Left renal pelvis (tissue), 4 donors: ENCODE measurements at regions not wholly inside any gene's neighbourhood (a gene's known extent, or its start where the extent isn't known, plus 50 kb on each side); places are given as distances from the start of the nearest gene placed in this dataset.
A peak's percentile ranks its signal among the peaks of the same experiment; 100 is the strongest.

Experiments used
- DNase-seq, 4 donors: peaks; one replicate each; pipeline ENCODE4 v3.0.0-alpha.2; 2013; ENCODE audit warnings: low read depth in 4 of 4, low spot score in 3 of 4

DNA sequence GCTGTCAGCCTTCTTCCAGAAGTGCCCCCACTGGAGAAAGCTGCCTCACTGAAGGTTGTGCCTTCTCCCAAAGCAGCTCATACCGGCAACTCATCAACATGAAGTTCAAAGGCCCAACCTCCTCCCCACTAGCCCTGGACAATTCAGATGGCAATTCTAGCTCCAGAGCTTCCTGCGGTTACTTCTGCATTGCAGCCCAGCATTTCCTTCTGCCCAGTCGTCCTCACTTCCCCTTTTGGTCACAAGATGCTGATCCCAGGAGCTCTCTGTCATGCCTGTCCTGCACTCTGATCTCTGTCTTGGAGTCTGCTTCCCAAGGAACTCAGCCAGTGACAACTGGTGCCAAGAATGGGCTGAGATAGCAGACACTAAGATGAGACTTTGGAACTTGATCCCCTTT lies 178.2 kb upstream of the SOX9 start:
- DNase-seq, result no peak

DNA sequence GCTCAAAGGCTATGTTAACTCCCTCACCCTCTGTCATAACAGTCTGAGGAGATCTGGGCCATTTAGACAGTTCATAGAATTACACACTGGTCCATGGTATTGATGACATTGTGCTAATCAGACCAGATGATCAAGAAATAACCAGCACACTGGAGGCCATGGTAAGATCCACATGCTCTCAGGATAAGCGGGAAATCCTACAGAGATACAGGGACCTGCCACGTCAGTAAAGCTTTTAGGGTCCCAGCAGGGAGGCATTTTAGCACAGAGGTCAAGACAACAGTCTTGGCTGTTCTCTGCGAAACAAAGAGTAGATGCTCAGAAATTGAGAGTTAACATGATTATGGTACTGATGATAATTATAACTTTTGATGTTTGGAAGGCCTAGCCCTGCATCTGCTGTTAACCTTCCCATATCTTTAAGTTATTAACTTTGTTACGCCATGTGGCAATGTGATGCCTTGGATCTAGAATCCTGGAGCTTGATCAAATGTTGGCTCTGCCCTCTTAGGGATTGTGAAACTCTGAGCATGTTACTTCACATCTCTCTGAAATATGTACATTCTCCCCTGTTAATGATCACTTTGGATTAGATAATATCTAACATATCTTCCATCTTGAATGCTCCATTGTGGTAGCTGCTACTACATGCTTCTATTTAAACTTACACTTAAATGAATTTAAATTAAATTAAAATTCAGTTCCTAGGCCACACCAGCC lies 172.0 kb upstream of the SOX9 start:
- no peak for DNase-seq

DNA sequence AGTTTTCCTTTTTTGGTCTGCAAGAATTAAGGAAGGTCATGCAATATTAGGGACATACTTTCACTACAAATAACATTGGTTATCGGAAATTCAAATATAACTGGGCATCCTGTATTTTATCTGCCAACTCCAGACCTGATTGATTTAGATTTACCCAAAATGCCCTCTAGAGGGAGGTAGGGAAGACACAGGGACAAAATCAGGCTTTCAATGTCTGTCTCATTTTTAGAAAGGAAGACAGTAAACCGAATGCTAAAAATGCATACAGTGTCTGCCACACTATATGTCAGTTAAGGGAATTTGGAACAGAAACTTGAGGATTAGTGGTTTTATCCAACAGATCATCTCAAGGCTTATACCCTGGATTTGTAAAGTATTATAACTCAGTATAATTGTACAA lies 161.7 kb upstream of the SOX9 start:
- DNase-seq, result no peak

DNA sequence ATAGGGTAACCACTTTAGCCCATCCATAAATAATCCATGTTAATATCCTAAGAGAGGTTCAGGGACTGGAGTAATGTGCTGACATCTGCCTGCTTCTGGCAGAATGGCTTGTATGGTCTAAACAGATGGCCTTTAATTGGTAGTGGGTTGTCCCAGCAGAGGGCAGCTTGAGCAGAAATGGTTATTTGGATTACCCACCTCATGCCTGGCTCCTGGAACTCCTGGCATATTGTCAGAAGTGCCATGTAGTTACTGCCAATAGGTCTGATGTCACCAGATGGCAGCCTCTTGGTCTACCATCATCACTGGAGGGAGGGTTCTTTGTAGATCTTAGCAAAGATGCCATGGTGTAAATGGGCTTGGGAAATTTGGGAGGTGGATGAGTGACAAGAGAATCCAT lies 157.5 kb upstream of the SOX9 start:
- no peak for DNase-seq

DNA sequence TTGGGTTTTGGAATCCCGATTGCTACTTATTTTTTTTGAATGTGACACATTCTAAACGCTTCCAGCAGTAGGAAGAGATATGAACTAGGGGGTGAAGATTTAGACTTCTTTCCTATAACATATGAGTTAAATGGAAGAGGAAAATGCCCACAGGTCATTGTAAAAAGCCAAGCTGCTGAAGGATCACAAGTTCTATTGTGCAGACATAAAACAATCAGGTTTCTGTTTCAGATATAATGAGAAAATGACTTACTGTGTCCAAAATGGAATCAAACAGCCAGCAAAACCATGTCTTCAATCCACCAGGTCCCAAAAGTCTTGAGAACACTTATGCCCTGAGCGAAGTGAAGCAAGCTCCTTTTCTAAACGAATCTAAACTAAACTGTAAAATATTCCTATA lies 157.0 kb upstream of the SOX9 start:
- DNase-seq, result no peak

DNA sequence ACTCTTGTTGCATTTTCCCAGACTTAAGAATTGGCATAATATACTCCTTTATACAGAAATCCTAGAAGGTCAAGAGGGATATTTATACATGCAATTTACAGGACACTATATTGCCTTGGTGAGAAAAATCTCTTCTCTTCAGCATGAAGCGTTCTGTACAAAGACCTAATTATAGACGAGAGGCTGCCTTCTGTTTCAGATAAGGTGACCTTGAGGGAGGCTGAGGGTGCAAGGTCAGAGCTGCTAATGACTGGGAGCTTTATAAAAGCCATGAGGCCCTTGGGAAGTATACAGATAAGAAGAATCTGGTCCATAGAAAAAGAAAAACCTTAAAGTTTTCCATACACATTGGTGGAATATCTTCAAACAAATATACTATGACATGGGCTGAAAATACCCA lies 156.3 kb upstream of the SOX9 start:
- no peak for DNase-seq

DNA sequence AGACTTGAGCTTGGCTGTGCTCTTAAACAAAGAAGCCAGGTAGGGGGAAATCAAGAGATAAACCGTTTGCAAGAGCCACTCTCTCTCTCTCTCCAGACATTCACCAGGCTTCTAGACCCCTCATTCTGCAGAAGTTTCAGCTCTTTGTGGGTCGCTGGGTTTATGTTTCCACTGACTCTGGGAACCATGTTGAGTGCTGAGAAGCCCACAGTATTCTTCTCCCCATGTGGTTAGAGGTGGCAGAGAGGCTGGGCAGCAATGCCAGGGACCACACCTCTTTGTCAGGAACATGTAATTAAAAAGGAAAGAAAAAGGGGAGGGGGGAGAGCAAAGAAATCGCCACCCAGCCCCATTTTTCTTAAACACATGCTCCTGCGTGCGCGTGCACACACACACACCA lies 154.8 kb upstream of the SOX9 start:
- no peak for DNase-seq

DNA sequence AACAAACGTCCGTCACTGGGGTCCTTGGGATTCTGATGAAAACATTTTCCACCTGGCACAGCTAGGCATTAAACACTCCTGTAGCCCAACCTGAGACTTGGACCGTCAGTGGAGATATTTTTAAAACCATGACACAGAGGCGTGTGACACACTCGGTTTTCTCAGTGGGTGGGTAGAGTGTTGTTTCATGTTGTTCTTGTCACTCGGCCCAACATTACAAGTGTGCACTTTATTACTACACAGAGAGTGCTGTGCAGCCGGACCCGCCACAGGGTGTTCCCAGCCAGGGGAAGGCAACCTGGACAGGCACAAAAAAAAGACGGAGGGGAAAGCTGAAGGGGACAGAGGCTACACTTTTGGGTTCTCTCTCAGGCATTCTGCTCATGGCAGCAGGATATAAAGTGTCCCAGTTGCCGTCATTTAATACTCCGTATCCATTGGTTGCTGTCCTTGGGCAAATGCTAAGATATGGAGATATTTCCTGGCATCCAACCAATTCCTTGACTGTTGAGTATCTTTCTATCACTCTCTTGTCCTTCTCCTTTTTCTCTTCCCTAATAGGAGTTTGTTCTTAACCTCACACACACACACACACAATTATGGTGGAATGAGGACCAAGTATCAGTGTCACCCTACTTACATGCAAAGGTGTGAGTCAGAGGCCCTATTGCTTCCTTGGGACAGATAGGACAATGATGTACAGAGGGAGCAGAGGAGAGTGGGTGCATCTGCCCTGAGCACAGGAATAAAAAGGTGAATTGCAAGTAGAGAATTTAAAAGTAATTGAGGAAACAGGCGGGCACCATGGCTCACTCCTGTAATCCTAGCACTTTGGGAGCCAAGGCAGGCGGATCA lies 154.1 kb upstream of the SOX9 start:
- DNase-seq, result no peak

DNA sequence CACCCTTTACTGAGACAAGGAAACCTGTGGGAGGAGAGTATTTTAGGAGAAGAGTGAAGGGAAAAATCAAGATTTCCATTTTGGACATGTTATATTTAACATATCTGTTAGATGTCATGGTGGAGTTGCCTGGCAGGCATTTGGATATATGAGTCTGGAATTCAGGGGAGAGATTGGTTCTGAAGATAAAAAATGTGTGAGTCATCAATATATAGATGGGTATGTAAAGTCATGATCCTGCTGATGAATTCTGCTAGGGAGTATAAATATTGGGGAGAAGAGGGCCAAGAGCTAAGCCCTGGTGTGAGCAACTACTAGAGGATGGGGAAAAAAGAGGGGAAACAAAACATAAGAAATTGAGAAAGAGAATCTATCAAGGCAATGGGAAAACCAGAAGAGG lies 151.3 kb upstream of the SOX9 start:
- no peak for DNase-seq

DNA sequence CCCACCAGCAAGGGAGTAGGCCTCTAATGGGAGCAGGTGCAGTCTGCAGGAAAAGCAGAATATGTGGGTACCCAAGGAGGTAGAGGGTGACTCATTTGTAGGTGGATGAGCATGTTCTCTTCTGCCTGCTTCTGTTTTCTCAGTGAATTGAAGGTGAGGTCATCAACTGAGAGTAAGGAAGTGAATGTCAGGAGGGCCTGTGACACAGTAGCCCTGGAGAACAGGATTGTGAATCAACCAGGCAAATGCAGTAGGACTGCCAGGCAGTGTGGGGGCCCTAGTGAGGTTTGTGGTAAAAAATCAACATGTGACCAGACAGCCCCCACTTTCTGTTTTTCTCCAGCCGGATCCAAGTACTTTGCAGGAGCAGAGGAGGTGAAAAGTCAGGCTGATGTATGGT lies 150.5 kb upstream of the SOX9 start:
- no peak for DNase-seq

DNA sequence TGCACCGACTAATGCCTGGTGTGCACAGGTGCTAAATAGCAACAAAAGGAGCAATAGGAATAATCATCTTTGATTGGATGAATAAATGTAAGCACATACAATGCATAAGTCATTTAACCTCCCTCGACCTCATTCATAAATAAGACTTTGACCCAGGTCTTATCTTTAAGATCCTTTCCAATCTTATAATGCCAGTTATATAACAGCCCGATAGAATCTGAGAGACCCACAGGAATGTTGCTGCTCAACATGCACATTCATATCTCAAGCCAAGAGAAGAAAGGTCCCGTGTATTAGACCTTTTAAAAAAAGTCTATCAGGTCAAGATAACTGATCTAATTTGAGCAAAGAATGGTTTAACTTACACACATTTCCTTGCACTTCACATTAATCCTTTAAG lies 146.8 kb upstream of the SOX9 start:
- DNase-seq, result no peak

DNA sequence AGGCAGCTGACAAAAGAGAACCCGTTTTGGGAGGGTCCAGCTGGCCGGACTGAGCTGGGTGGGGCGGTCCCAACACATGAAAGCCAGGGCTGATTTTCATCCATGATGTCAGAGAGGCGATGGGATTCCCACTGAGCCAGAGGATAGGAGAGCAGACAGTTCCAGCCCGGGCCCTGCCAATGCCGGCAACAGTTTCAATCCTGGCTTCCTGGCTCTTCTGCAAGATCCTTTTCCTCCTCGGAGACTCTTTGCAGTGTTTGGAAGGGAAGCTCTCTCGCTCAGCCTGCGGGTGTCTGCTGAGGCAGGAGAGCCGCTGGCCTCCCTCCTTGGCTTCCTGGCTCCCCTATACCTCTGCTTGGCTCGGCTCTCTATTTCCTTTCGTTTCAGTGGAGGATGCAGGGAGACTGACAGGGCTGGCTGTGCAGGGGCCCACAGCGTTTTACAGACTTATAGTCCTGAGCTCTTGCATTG lies 145.5 kb upstream of the SOX9 start:
- DNase-seq, result peak in 3 of 4 donors; percentile 18 to 29 (median 21)

DNA sequence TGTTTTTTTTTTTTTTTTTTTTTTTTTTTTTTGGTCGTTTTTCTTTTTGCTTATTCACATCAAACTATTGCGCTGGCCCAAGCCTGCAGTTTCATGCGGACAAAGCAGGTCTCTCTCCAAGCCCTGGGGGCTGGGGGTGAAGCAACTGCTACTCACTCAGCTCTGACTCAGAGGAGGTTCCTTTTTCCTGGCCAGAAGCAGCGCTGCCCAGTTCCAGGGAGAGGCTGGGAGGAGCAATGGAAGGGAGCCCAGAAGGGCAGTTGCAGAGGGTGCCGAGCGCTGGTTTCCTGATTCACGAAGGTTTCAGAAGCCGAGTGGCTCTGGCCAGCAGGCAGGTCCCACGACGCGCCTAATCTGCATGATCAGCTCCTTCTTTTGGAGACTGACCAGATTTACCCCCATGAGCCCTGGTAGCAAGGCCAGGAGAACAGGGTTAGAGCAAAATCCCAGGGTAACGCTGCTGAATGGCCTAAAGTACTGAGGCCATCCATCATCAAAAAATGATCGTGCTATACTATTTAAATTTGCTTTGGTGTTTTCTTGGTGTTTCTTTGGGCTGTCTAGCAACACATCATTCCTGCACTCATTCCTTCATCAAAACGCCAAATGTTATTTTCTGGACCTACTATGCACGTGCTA lies 144.7 kb upstream of the SOX9 start:
- DNase-seq, result no peak

DNA sequence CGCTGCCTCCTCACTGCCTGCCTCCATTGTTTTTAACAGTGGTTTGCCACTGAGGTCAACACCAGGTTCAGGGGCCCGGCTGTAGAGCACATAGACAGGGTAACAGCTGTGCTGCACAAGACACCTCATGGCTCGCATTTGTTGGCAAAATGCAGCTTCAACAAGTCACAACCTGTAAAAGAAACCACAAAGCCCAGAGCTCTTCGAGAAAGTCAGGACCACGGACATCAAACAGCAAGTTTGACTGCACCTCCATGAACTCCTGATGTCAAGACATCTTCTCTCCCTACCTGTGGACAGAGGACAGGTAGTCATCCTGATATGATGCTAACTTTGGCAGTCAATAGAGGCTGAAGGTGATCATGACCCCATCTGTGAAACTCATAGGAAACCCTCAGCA lies 142.4 kb upstream of the SOX9 start:
- DNase-seq, result no peak

DNA sequence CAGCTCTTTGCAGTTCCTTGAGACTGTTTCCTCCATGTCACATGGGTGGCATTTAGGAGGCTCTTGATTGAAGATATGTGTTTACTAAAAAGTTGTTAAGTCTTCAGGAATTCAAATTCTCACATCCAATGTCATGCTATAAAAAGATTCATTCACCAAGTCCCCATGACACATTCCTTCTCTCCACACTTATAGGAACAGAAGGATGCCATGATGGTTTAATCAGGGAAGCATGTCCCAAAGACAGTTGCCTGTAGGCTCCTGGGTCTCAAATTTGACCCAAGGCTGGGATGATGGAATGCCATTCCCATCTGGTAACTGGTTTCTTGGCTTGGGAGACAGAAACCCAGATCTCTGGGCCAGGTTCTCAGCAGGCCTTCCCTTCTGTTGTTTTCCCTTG lies 140.6 kb upstream of the SOX9 start:
- no peak for DNase-seq

DNA sequence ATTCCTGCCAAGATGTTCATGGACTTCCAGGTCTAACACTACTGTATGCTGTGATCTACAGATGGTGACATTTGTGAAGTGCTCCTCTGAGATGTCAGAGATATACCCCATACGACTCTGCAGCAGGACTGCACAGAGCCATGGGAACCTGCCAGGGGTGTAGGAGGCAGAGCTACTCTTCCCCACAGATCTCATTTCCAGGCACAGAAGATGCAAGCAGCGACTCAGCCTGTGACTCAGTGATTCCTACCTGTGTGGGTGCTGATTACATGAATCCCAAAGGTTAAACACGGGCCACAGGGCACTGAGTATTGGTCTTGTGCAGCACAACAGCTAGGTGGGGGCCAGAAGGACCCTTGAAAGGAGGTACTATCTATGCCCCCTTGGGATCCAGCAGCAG lies 137.0 kb upstream of the SOX9 start:
- DNase-seq, result no peak

DNA sequence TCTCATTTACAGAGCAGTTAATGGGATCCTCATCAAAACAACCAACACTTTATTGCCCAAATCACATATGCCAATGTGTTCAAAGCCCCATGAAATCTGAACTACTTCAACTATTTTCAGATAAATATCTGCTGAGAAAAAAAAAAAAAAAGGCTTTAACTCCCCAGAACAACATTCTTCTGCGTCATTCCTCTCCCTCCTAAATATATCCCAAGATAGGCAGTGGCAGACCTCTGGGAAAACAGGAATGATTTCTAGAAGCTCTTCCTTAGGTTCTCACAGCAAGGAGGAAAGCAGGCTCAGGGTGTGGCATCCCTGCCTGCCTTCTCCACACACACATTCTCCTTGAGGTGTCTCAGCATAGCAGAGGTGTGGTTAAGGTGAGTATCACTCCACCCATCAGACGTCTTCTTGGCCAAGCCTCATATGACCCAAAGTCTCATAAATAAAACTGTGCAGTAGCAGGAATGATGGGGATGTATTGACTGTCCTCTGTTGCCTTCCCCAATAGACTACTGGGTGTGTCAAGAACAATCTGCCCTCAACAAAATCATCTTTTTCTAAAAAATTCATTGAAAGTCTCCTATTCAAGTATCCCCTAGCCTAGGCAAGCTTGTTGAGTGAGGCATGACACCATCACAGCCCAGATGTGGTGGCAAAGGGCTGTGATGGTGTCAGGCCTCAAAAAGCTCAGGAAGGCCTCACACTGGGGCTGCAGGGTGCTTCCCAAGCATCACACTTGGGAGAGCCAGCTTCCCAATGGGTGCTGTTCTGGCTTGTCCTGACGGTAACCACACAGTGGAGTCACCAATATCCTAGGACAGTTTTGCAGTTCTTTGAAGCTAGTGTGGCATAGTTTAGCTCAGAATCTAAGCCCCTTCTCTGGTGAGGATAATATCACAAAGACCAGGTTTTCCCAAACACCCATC lies 135.4 kb upstream of the SOX9 start:
- DNase-seq, result no peak

DNA sequence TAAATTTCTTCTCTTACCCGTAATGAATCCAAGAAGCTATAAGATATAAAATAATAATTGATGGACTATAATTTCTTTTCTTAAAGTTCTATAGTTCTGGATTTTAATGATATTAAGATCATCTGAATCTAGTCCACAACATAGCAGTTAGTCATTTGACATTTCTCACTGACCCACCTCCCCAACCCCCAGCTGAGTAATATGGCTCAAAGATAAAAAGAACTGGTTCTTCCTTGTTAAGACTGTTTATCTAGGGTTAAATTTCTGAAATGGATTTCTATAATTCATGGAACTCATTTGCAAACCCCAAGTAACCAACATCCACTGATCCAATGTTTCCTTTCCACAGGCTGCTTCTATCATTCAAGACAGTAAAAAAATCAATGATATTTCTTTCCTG lies 133.9 kb upstream of the SOX9 start:
- no peak for DNase-seq

DNA sequence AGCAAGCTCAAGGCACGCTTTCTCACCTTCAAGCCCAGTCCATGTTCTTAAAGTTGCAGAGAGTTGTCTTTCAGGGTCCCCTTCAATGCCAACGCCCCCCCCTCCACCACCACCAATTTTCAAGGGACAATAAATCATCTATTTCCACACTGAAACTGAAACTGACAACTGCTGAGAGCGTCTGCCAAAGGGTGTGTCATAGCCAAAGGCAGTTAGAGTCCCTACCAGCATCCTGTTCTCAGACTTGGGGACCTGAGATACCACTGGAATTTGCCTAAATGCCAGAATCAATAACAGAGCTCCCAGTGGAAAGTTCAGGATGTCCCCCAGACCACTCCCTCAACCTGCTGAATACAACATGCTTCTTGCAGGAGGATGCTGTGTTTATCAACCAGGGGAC lies 133.2 kb upstream of the SOX9 start:
- DNase-seq, result no peak

DNA sequence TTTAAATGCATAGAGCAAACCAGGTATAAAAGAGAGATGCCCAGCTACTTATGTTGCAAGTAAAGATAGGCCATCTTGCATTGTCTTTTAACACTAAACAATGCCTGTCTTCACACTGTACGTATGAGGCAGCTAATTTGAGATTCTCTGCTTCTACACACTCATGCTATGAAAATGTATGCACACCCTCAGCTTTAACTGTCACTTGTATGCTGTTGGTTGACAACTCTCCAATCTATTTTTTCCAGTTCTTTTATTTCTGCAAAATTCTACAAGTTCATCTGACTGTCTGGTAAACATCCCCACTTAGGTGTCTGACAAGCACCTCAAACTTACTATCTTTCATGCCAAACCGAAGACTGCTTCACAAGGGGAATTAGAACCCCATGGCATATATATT lies 131.7 kb upstream of the SOX9 start:
- no peak for DNase-seq

DNA sequence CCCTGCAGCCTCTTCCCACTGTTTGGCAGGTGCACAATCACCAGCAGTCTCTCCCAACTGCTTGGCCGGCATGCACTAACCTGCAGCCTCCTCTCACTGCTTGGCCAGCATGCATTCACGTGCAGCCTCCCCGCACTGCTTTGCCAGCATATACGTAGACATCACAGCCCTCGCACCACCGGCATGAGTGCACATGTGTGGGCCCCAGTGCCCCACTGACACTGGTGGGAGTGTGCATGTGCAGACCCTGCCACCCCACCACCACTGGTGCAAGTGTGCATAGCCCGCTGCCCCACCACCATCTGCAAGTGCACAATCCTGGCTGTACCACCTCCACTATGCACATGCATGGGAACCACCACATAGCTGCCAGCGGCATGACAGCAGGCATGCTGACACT lies 127.5 kb upstream of the SOX9 start:
- DNase-seq, result no peak
